ENCODE measurements at regions not wholly inside any gene's neighbourhood (a gene's known extent, or its start where the extent isn't known, plus 50 kb on each side); places are given as distances from the start of the nearest gene placed in this dataset.

DNA sequence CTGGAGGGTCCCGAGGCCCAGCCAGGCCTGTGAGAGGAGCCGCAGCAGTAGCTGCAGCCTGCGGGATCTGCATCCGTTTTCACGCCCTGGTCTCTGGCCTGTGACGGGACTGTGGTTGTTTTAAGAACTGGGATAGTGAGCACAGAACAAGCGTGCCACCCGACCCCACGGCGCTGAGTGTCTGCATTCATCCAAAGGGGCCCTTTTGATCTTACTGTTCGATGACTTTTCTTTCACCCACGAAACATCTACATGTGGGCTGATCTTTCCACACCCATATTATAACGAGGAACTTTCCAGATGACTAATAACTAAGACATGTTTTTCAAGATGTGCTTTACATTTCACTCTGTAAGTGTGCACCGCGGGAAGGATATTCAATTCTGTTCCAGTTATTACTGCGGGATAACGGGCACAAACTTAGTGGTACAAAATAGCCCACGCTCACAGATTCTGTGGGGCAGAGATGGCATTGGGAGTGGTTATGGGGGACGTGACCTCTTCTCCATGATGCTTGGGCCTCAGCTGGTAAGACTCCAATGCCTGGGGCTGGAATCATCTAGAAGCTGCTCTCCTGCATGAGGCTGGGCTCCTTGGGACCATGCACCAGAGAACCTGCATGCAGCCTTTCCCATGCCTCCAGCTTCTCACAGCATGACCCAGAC, 165.0 kb downstream of the SYK start:
- no peak overlapping the region for H3K4me3 ChIP-seq (ENCODE audit: low read length)
- no peaks in the 10 kb centered on the region for H3K36me3 ChIP-seq (ENCODE audit: control insufficient read depth, insufficient read depth, low read length)
- intact Hi-C loops (cut with micrococcal nuclease): no loop called here
- no peak overlapping the region for H3K27ac ChIP-seq (ENCODE audit: low read length)
- no peaks in the 10 kb centered on the region for H3K9me3 ChIP-seq (ENCODE audit: control insufficient read depth, insufficient read depth, low read length)
- 85% methylated on average over 19 of the region's 19 CpGs for WGBS (ENCODE audit: insufficient coverage)
- no peak overlapping the region for H3K27ac Mint-ChIP-seq
- H3K36me3 Mint-ChIP-seq: no peaks in the 10 kb centered on the region
- H3K4me1 Mint-ChIP-seq: peaks cover 7 to 9% of the 10 kb centered on the region in 2 donors
- ATAC-seq: no peak
- H3K27me3 Mint-ChIP-seq (ENCODE audit: low read depth in 2 of 2): no peaks in the 10 kb centered on the region
- H3K4me1 ChIP-seq (ENCODE audit: control insufficient read depth, insufficient read depth, low read length): no peaks in the 10 kb centered on the region
- no peaks in the 10 kb centered on the region for H3K27me3 ChIP-seq (ENCODE audit: control insufficient read depth, insufficient read depth, low read length)
- no peak for DNase-seq
- H3K9me3 Mint-ChIP-seq: no peaks in the 10 kb centered on the region
- H3K4me3 Mint-ChIP-seq: no peak overlapping the region
- TF ChIP-seq, protein P1, sequence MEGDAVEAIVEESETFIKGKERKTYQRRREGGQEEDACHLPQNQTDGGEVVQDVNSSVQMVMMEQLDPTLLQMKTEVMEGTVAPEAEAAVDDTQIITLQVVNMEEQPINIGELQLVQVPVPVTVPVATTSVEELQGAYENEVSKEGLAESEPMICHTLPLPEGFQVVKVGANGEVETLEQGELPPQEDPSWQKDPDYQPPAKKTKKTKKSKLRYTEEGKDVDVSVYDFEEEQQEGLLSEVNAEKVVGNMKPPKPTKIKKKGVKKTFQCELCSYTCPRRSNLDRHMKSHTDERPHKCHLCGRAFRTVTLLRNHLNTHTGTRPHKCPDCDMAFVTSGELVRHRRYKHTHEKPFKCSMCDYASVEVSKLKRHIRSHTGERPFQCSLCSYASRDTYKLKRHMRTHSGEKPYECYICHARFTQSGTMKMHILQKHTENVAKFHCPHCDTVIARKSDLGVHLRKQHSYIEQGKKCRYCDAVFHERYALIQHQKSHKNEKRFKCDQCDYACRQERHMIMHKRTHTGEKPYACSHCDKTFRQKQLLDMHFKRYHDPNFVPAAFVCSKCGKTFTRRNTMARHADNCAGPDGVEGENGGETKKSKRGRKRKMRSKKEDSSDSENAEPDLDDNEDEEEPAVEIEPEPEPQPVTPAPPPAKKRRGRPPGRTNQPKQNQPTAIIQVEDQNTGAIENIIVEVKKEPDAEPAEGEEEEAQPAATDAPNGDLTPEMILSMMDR (IDR thresholded peaks at IDR 0.05): no peak

DNA sequence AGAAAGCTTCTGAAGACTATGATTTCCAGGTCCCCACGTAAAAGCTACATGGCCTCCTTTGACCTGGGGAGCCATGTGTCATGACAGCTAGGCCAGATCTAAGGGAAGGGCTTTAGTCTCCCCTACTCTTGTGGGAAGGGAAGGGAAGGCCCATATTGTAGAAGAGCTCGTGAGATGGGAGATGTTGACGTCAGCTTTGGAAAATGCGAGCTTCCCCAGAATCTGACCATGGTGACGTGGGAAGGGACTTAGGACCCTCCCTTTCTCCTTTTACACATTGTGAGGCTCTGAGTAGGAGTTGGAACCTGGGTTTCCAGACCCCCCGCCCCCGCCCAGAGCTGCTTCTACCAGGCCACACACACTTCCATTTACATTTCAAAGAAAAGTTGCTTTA, 165.5 kb downstream of the SYK start:
- Mint-ChIP-seq H3K9me3 (no peaks in the 10 kb centered on the region), H3K27ac (no peak overlapping the region), H3K4me1 (peaks cover 7 to 9% of the 10 kb centered on the region in 2 donors), H3K27me3 (ENCODE audit: low read depth in 2 of 2) (no peaks in the 10 kb centered on the region), H3K4me3 (no peak overlapping the region), H3K36me3 (no peaks in the 10 kb centered on the region)
- 92% methylated on average over 4 of the region's 7 CpGs for WGBS (ENCODE audit: insufficient coverage)
- intact Hi-C loops (cut with micrococcal nuclease): no loop called here
- Histone ChIP-seq H3K4me3 (ENCODE audit: low read length) (no peak overlapping the region), H3K27ac (ENCODE audit: low read length) (no peak overlapping the region), H3K4me1 (ENCODE audit: control insufficient read depth, insufficient read depth, low read length) (no peaks in the 10 kb centered on the region), H3K27me3 (ENCODE audit: control insufficient read depth, insufficient read depth, low read length) (no peaks in the 10 kb centered on the region), H3K36me3 (ENCODE audit: control insufficient read depth, insufficient read depth, low read length) (no peaks in the 10 kb centered on the region), H3K9me3 (ENCODE audit: control insufficient read depth, insufficient read depth, low read length) (no peaks in the 10 kb centered on the region)
- TF ChIP-seq, protein P1 (IDR thresholded peaks at IDR 0.05): no peak
- ATAC-seq: no peak
- DNase-seq: no peak

DNA sequence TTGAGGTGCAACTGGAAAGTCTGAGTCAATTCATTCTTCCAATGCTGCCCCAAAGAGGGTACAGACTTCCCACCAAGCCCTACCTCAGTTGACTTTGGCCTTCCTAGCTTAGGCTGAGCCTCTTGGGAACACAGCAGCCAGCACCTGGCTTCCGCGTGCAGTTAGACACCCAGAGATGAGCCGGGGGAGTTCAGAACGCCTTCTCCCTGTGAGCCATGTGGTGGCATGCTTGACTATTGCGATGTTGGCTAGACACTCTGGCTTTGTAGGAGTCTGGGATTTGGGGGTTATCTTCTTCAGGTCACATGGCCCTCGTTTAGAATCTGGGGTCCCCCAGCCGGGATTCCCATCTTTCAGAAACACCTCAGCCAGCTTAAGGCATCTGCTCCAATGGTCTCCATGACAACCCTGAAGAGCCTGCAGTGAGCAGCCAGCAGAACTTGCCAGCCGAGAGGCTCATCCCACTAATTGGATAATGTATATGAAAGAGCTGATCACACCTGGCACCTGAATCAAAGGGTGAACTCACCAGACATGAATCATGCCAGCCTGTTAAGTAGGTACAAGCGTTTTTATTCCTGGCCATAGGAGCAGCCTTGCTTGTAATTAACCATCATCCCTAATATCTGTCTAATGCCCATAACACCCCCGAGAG, 167.5 kb downstream of the SYK start:
- Mint-ChIP-seq H3K27me3 (ENCODE audit: low read depth in 2 of 2) (peaks cover 0 to 4% of the 10 kb centered on the region in 2 donors), H3K4me3 (no peak overlapping the region), H3K4me1 (peaks cover 5% of the 10 kb centered on the region in 2 donors), H3K9me3 (no peaks in the 10 kb centered on the region), H3K27ac (no peak overlapping the region), H3K36me3 (no peaks in the 10 kb centered on the region)
- no peaks in the 10 kb centered on the region for H3K27me3 ChIP-seq (ENCODE audit: control insufficient read depth, insufficient read depth, low read length)
- intact Hi-C loops (cut with micrococcal nuclease): no loop called here
- TF ChIP-seq, protein P1 (IDR thresholded peaks at IDR 0.05): no peak
- WGBS (ENCODE audit: insufficient coverage): 92% methylated on average over 9 of the region's 10 CpGs
- H3K4me3 ChIP-seq (ENCODE audit: low read length): no peak overlapping the region
- ATAC-seq: no peak
- no peak for DNase-seq
- no peak overlapping the region for H3K27ac ChIP-seq (ENCODE audit: low read length)
- no peaks in the 10 kb centered on the region for H3K36me3 ChIP-seq (ENCODE audit: control insufficient read depth, insufficient read depth, low read length)
- no peaks in the 10 kb centered on the region for H3K9me3 ChIP-seq (ENCODE audit: control insufficient read depth, insufficient read depth, low read length)
- H3K4me1 ChIP-seq (ENCODE audit: control insufficient read depth, insufficient read depth, low read length): no peaks in the 10 kb centered on the region
